NT2/D1 (cell line): ENCODE measurements at regions not wholly inside any gene's neighbourhood (a gene's known extent, or its start where the extent isn't known, plus 50 kb on each side); places are given as distances from the start of the nearest gene placed in this dataset.

ENCODE experiments used
- SUZ12 ChIP-seq: IDR thresholded peaks from 2 replicates; pipeline ENCODE4 v1.6.1; 2011; ENCODE audit not compliant: insufficient read length, insufficient read depth; ENCODE audit errors: extremely low read depth
- YY1 ChIP-seq: IDR thresholded peaks from 2 replicates; pipeline ENCODE4 v1.6.1; 2011; ENCODE audit not compliant: insufficient read length, insufficient read depth
- ZNF274 ChIP-seq: IDR thresholded peaks from 2 replicates; pipeline ENCODE4 v1.6.1; 2011; ENCODE audit warnings: mild to moderate bottlenecking, low read depth, low read length

DNA sequence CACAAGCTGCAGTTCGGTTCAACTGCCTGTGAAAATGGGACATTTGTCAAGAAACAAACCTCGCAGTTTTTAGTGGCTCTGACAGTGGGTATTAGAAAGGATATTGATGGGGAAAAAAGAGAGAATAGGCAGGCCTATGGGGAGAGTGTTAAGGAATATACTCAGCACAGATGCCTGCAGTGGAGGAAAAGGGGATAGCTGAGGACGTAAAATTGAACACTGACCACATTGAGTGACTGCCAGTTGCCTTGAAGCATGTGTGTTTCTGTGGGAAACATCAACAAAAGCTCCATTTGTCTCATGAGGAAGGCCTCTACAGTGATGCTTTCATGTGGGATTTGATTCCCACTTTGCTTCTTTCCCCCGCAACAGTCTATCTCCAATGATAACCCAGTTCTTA is 1042.1 kb downstream of the TUSC7 start:
- TF ChIP-seq ZNF274: no peak
- no peak for TF ChIP-seq YY1
- TF ChIP-seq SUZ12: no peak
